HFF-Myc (cell line): ENCODE measurements at regions not wholly inside any gene's neighbourhood (a gene's known extent, or its start where the extent isn't known, plus 50 kb on each side); places are given as distances from the start of the nearest gene placed in this dataset.

Experiments used
- DNase-seq: peaks from one replicate; pipeline ENCODE4 v3.0.0-alpha.2; 2011; ENCODE audit warnings: low read depth; ENCODE audit errors: extremely low read depth
- H3K4me3 ChIP-seq: replicated peaks from 2 replicates; pipeline ENCODE4 v1.5.1; 2011; ENCODE audit warnings: low read depth, mild to moderate bottlenecking, control low read depth, low read length
- TF ChIP-seq, protein P1 (sequence below): IDR thresholded peaks from 2 replicates; pipeline ENCODE4 v1.5.1; 2012; ENCODE audit warnings: mild to moderate bottlenecking, low read depth, low read length, control low read depth; ENCODE audit errors: missing control alignments

DNA sequence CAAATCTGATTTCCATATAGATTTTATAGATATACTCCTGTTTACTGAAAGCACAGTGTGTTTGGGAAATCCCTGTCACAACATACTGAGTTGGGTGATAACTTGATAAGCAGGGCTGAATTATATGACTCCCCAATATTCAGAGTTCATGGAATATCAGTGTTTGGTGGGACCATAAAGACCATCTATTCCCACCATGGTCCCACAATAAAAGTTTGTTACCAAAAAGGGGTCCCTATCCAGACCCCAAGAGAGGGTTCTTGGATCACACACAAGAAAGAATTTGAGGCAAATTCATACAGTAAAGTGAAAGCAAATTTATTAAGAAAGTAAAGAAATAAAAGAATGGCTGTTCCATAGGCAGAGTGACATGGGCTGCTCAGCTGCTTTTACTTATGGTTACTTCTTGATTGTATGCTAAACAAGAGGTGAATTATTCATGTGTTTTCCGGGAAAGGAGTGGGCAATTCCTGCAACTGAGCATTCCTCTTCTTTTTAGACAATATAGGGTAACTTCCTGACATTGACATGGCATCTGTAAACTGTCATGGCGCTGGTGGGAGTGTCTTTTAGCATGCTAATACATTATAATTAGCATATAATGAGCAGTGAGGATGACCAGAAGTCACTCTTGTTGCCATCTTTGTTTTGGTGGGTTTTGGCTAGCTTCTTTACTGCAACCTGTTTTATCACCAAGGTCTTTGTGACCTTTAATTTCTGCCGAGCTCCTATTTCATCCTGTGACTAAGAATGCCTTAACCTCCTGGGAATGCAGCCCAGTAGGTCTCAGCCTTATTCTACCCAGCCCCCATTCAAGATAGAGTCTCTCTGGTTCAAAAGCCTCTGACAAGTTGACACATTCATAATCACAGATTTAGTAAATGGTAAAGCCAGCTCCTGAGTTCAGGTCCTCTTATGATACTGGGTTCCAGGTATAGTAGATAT lies 240.6 kb upstream of the PDGFD start:
- H3K4me3 ChIP-seq, result no peak overlapping the region
- TF ChIP-seq, protein P1, sequence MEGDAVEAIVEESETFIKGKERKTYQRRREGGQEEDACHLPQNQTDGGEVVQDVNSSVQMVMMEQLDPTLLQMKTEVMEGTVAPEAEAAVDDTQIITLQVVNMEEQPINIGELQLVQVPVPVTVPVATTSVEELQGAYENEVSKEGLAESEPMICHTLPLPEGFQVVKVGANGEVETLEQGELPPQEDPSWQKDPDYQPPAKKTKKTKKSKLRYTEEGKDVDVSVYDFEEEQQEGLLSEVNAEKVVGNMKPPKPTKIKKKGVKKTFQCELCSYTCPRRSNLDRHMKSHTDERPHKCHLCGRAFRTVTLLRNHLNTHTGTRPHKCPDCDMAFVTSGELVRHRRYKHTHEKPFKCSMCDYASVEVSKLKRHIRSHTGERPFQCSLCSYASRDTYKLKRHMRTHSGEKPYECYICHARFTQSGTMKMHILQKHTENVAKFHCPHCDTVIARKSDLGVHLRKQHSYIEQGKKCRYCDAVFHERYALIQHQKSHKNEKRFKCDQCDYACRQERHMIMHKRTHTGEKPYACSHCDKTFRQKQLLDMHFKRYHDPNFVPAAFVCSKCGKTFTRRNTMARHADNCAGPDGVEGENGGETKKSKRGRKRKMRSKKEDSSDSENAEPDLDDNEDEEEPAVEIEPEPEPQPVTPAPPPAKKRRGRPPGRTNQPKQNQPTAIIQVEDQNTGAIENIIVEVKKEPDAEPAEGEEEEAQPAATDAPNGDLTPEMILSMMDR, result no peak
- no peak for DNase-seq

DNA sequence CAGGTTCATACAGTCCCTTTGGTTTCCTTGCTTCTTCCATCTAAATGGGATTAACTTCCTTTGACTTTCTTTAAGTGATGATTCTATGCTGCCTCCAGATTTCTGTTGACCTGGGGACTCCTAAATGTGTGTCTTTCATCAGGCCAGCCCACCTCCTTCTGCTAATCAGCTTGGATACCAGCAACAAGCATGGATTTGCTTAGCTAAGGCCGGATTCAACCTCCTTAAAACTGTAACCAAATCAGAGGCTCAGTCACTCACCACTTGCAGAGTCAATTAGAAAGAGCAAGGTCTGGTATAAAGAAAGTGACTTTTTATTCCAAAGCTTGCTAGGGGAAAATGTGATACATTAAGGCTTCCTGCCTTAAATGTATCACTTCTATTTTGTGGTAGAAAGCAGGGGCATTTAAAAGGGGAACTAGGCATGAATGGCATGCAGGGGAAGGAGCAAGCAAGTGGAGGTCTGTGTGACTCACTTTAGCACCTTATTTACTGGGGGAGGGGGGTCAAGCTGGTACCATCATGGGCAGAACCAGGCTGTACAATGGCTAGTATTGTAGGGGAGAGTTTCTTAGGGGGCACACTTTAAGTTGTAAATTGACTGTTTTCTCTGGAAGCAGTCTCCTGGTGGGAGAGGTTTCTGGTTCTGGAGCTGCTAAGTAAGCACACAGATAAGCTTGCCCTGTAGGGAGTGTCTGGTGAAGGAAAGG lies 239.0 kb upstream of the PDGFD start:
- no peak for DNase-seq
- TF ChIP-seq, protein P1, result no peak
- H3K4me3 ChIP-seq, result no peak overlapping the region

DNA sequence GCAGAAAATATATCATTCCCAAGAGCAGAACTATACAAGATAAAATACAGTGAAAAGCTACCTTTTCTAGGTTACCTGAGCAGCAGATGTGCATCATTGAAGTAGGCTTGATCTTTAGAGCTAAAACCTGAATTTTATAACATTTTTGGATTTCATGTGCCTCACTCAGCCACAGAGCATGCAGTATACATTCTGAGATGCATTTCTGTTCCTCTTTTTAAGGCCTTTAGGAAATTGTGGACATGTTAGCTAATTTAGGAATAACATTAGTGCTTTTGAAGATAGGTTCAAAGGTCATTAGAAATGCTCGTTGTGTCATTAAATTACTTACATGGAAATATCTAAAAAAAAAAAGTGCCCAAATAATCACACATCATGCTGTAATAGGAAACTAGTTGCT lies 230.6 kb upstream of the PDGFD start:
- H3K4me3 ChIP-seq, result no peak overlapping the region
- TF ChIP-seq, protein P1, result no peak
- DNase-seq, result no peak

DNA sequence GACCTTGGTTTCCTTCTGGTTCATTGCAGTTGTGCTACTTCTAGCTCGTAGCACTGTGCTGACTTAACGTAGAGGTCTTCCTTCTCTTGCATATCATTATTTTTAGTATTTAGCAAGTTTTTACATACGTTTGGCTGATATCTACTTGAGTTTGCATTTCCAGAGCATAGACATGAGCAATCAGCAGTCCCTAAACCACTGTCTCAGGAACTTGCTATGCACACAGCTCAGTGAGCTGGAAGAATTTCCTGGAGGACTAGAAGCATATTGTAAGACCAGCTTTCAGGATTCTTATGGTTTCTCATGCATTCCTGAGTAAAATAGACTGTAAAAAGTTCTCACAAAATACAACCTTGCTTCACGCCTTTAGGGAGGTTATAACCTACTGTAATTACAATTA lies 226.7 kb upstream of the PDGFD start:
- TF ChIP-seq, protein P1, result no peak
- DNase-seq, result no peak
- no peak overlapping the region for H3K4me3 ChIP-seq

DNA sequence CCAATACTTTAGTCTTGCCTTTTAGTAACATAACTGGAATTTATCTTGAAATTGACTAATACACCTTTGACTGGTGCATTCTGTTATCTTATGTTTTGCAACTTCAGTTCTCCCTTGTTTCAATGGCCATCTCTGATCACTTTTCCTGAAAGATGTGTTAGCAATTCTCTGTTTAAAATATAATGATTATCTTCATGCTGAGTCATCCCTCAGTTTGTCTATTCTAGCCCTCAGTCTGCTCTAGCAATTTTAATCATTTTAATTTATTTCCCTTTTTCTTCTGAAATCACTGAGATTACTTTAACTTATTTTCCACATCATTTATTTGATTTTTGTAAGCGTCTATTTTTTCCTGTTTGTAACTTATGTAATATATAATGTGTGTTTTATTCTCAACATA lies 221.9 kb upstream of the PDGFD start:
- TF ChIP-seq, protein P1, result no peak
- H3K4me3 ChIP-seq, result no peak overlapping the region
- DNase-seq, result no peak

DNA sequence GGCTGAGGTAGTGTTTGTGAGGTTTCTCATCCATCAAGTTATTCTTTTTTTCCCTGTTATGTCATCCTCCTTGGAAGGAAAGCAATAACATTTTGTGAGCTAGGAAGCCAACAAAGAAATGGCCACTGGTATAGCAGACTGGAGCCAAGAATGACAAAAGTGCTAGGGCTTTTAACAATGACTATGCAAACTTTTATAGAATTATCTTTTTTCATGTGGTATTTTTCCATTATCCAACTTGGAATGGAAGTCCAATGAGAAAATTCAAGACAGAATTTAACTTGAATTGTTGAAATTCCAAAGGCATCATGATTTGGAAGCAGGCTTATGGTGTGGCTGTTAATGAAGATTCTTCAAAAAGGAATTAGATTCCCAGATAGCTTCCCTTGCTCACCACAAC lies 216.4 kb upstream of the PDGFD start:
- DNase-seq, result no peak
- TF ChIP-seq, protein P1, result no peak
- no peak overlapping the region for H3K4me3 ChIP-seq
